HCT116 (cell line): ENCODE measurements at regions not wholly inside any gene's neighbourhood (a gene's known extent, or its start where the extent isn't known, plus 50 kb on each side); places are given as distances from the start of the nearest gene placed in this dataset.

Experiments used
- ATAC-seq: fragments of 200-7000 bp; cut with Tn5 transposase; 2 replicates; pipeline ENCODE4 v1.9.1; 2020; ENCODE audit warnings: mild to moderate bottlenecking, moderate library complexity
- BruUV-seq: library from RNA; stranded (reverse); fragments of 400-500 nt; replicated peaks from 2 replicates; lab custom pipeline; 2021; lab: Mats Ljungman, UMichigan
- CTCF ChIA-PET: fragments of 300-600 bp; sonication (Branson Sonifier 250); formaldehyde crosslinking; loops from one replicate; lab custom pipeline; 2021; ENCODE audit warnings: antibody characterized with exemption; lab: Charles Lee
- POLR2A ChIA-PET: fragments of 300-600, 350-600 bp; sonication (Branson Sonifier 250); formaldehyde crosslinking; loops from one replicate; lab custom pipeline; 2021; ENCODE audit warnings: antibody characterized with exemption; lab: Charles Lee
- RAD21 ChIA-PET, 2 experiments: fragments of 300-600 bp; sonication (Branson Sonifier 250); formaldehyde crosslinking; loops; one replicate each; lab custom pipeline; 2023; ENCODE audit warnings: low total read pairs in 2 of 2; ENCODE audit not compliant: uncharacterized antibody in 2 of 2, unreplicated experiment in 2 of 2, low non-redundant PET in 1 of 2; lab: Charles Lee
- DNase-seq: peaks from one replicate; pipeline ENCODE4 v3.0.0-alpha.2; 2010; ENCODE audit warnings: low read depth, low spot score
- H2AFZ ChIP-seq: fragments of 200-600 bp; shearing (Covaris generic), sonication (generic); 2 replicates; pipeline ENCODE4 v1.6.1; 2017; ENCODE audit warnings: low read depth, mixed run types, mixed read lengths, antibody characterized with exemption, low read length; ENCODE audit not compliant: poor library complexity, severe bottlenecking
- H3K27ac ChIP-seq: 2 replicates; pipeline ENCODE4 v1.5.1; 2012; ENCODE audit warnings: low read depth, low read length
- H3K27me3 ChIP-seq: fragments of 200-600 bp; sonication (generic); 2 replicates; pipeline ENCODE4 v1.6.1; 2016; ENCODE audit warnings: mixed run types, low read length, mixed read lengths; ENCODE audit not compliant: insufficient read depth
- H3K36me3 ChIP-seq, 2 experiments: fragments of 200-500 bp in 1 of 2; fragments of 200-600 bp in 1 of 2; sonication (Bioruptor generic) in 1 of 2; sonication (generic) in 1 of 2; 2 replicates each; pipeline versions ENCODE4 v1.5.1 to v1.6.1; 2014 to 2016; ENCODE audit warnings: low read length in 2 of 2, inconsistent platforms in 1 of 2, mixed read lengths in 1 of 2, mixed run types in 1 of 2; ENCODE audit not compliant: insufficient read depth in 2 of 2, control insufficient read depth in 1 of 2
- H3K4me1 ChIP-seq, 2 experiments: fragments of 200-600 bp in 1 of 2; sonication (generic) in 1 of 2; 2 replicates each; pipeline versions ENCODE4 v1.5.1 to v1.6.1; 2012 to 2017; ENCODE audit warnings: low read length in 2 of 2, inconsistent platforms in 1 of 2, mild to moderate bottlenecking in 1 of 2, mixed read lengths in 1 of 2, mixed run types in 1 of 2, moderate library complexity in 1 of 2; ENCODE audit not compliant: insufficient read depth in 2 of 2, control insufficient read depth in 1 of 2
- H3K4me2 ChIP-seq: fragments of 200-600 bp; sonication (generic); 2 replicates; pipeline ENCODE4 v1.6.1; 2017; ENCODE audit warnings: mixed run types, low read length, mixed read lengths
- H3K4me3 ChIP-seq, 2 experiments: fragments of 200-600 bp in 1 of 2; sonication (generic) in 1 of 2; replicated peaks in 1 of 2; 2 replicates each; pipeline ENCODE4 v1.5.1; 2011 to 2016; ENCODE audit warnings: low read length in 2 of 2, control low read depth in 1 of 2, low read depth in 1 of 2, mild to moderate bottlenecking in 1 of 2, mixed read lengths in 1 of 2, mixed run types in 1 of 2
- H3K79me2 ChIP-seq: fragments of 200-600 bp; sonication (generic); 2 replicates; pipeline ENCODE4 v1.6.1; 2017; ENCODE audit warnings: mild to moderate bottlenecking, mixed run types, low read length, moderate library complexity, mixed read lengths; ENCODE audit not compliant: insufficient read depth
- H3K9ac ChIP-seq: fragments of 200-600 bp; sonication (generic); 2 replicates; pipeline ENCODE4 v1.6.1; 2016; ENCODE audit warnings: low read length, mixed read lengths
- H3K9me2 ChIP-seq: fragments of 200-600 bp; sonication (generic), shearing (Covaris generic); 2 replicates; pipeline ENCODE4 v1.6.1; 2017; ENCODE audit warnings: mixed run types, mild to moderate bottlenecking, moderate library complexity; ENCODE audit not compliant: insufficient read depth
- H3K9me3 ChIP-seq, 2 experiments: fragments of 200-500 bp in 1 of 2; fragments of 200-600 bp in 1 of 2; sonication (Bioruptor generic) in 1 of 2; sonication (generic) in 1 of 2; 2 replicates each; pipeline ENCODE4 v1.6.1; 2014 to 2017; ENCODE audit warnings: low read length in 2 of 2, mixed read lengths in 2 of 2, inconsistent platforms in 1 of 2, low read depth in 1 of 2, mild to moderate bottlenecking in 1 of 2, mixed run types in 1 of 2, moderate library complexity in 1 of 2; ENCODE audit not compliant: control insufficient read depth in 1 of 2, insufficient read depth in 1 of 2
- H4K20me1 ChIP-seq: fragments of 200-600 bp; sonication (generic), shearing (Covaris generic); 2 replicates; pipeline ENCODE4 v1.6.1; 2017; ENCODE audit warnings: mixed run types, mild to moderate bottlenecking, moderate library complexity; ENCODE audit not compliant: insufficient read depth
- ELF1 ChIP-seq: IDR thresholded peaks from 2 replicates; pipeline ENCODE4 v1.6.1; 2012; ENCODE audit warnings: low read depth, borderline replicate concordance
- EZH2 ChIP-seq: fragments of 200-600 bp; sonication (generic); IDR thresholded peaks from 2 replicates; pipeline ENCODE4 v1.6.1; 2017; ENCODE audit warnings: antibody characterized with exemption, mixed run types
- FOSL1 ChIP-seq: IDR thresholded peaks from 2 replicates; pipeline ENCODE4 v1.6.1; 2012; ENCODE audit warnings: low read depth
- JUND ChIP-seq: IDR thresholded peaks from 2 replicates; pipeline ENCODE4 v1.6.1; 2012
- POLR2A ChIP-seq: IDR thresholded peaks from 2 replicates; pipeline ENCODE4 v1.7.0; 2011; ENCODE audit warnings: borderline replicate concordance; ENCODE audit not compliant: insufficient read depth, insufficient read length; ENCODE audit errors: extremely low read depth
- POLR2AphosphoS5 ChIP-seq: IDR thresholded peaks from 2 replicates; pipeline ENCODE4 v1.6.1; 2011; ENCODE audit warnings: mild to moderate bottlenecking, low read depth, low read length, moderate library complexity
- RAD21 ChIP-seq: IDR thresholded peaks from 2 replicates; pipeline ENCODE4 v1.6.1; 2012; ENCODE audit warnings: low read depth, mild to moderate bottlenecking
- REST ChIP-seq: IDR thresholded peaks from 2 replicates; pipeline ENCODE4 v1.6.1; 2012; ENCODE audit warnings: low read depth
- SIN3A ChIP-seq: IDR thresholded peaks from 2 replicates; pipeline ENCODE4 v1.6.1; 2012; ENCODE audit warnings: low read depth
- SP1 ChIP-seq: IDR thresholded peaks from 2 replicates; pipeline ENCODE4 v1.6.1; 2012; ENCODE audit warnings: low read depth
- SRF ChIP-seq: IDR thresholded peaks from 2 replicates; pipeline ENCODE4 v1.6.1; 2012; ENCODE audit warnings: low read depth
- TCF7L2 ChIP-seq: IDR thresholded peaks from 2 replicates; pipeline ENCODE4 v1.7.0; 2011; ENCODE audit warnings: borderline replicate concordance, inconsistent platforms; ENCODE audit not compliant: insufficient read depth, insufficient read length; ENCODE audit errors: extremely low read depth
- YY1 ChIP-seq: IDR thresholded peaks from 2 replicates; pipeline ENCODE4 v1.6.1; 2011; ENCODE audit warnings: low read length, low read depth, moderate library complexity, mild to moderate bottlenecking; ENCODE audit not compliant: insufficient replicate concordance; ENCODE audit errors: extremely low read depth
- ZNF274 ChIP-seq: fragments of 200-500 bp; sonication (Bioruptor generic); IDR thresholded peaks from 2 replicates; pipeline ENCODE4 v1.6.1; 2014; ENCODE audit warnings: mild to moderate bottlenecking, low read depth, low read length, inconsistent platforms
- intact Hi-C: fragments of 100-400 bp; cut with micrococcal nuclease; formaldehyde crosslinking; loops from 2 replicates; pipeline ENCODE4 v1.10.0; 2022
- TF ChIP-seq, protein P1 (sequence below): IDR thresholded peaks from 2 replicates; pipeline ENCODE4 v1.6.1; 2011; ENCODE audit warnings: mild to moderate bottlenecking, low read length, moderate library complexity; ENCODE audit not compliant: insufficient replicate concordance; ENCODE audit errors: extremely low read depth
- TF ChIP-seq, protein P2 (sequence below): IDR thresholded peaks from 2 replicates; pipeline ENCODE4 v1.6.1; 2012
- TF ChIP-seq, protein P3 (sequence below): IDR thresholded peaks from 2 replicates; pipeline ENCODE4 v1.6.1; 2012

- TF ChIP-seq POLR2AphosphoS5 (no peak), YY1 (no peak), SP1 (no peak), EZH2 (no peak), ELF1 (no peak), ZNF274 (no peak)
- TF ChIP-seq, protein P1, sequence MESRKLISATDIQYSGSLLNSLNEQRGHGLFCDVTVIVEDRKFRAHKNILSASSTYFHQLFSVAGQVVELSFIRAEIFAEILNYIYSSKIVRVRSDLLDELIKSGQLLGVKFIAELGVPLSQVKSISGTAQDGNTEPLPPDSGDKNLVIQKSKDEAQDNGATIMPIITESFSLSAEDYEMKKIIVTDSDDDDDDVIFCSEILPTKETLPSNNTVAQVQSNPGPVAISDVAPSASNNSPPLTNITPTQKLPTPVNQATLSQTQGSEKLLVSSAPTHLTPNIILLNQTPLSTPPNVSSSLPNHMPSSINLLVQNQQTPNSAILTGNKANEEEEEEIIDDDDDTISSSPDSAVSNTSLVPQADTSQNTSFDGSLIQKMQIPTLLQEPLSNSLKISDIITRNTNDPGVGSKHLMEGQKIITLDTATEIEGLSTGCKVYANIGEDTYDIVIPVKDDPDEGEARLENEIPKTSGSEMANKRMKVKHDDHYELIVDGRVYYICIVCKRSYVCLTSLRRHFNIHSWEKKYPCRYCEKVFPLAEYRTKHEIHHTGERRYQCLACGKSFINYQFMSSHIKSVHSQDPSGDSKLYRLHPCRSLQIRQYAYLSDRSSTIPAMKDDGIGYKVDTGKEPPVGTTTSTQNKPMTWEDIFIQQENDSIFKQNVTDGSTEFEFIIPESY = no peak
- TF ChIP-seq, protein P2, sequence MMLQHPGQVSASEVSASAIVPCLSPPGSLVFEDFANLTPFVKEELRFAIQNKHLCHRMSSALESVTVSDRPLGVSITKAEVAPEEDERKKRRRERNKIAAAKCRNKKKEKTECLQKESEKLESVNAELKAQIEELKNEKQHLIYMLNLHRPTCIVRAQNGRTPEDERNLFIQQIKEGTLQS = no peak
Measured at GRCh38 chr18:67599277-67599676, 82.8 kb upstream of the DSEL start (continued).

DNA sequence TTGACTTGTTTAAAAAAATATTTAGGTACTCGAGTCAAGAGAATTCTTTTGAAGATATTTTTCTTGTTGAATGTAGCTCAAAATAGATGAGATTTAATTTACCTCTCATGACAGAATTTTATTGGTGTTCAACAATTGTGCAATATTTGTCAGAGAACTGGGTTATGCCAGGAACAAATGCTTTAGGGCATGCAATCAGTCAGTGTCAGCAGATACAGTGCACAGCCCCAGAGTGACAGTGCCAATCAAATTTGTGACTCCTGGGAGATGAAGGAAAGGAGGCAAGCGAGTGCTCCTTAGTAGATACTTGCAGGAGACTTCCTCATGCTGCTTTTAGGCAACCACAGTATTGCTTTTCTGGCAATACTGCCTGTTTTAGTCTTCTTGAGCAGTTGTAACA lies 81.2 kb upstream of the DSEL start:
- ChIA-PET RAD21 (no interaction called here), POLR2A (no interaction called here), CTCF (no interaction called here)
- Histone ChIP-seq H3K9me2 (no peaks in the 10 kb centered on the region), H3K9me3 (peaks cover 15 to 39% of the 10 kb centered on the region in 2 experiments; a peak in 3 of 4 replicates), H3K27me3 (no peaks in the 10 kb centered on the region), H3K79me2 (no peaks in the 10 kb centered on the region), H4K20me1 (no peaks in the 10 kb centered on the region), H3K27ac (no peak overlapping the region), H2AFZ (no peak overlapping the region), H3K4me3 (no peak overlapping the region), H3K4me1 (no peaks in the 10 kb centered on the region), H3K9ac (no peak overlapping the region), H3K4me2 (no peak overlapping the region), H3K36me3 (no peaks in the 10 kb centered on the region)
- no peak for DNase-seq
- no TSS peak for BruUV-seq
- ATAC-seq = no peak
- intact Hi-C loops = no loop called here
- TF ChIP-seq TCF7L2 (no peak), REST (no peak), ELF1 (no peak), SRF (no peak), FOSL1 (no peak), JUND (no peak), POLR2AphosphoS5 (no peak), SIN3A (no peak), POLR2A (no peak), EZH2 (no peak), RAD21 (no peak)
- TF ChIP-seq, protein P2 = no peak
- TF ChIP-seq, protein P1 = no peak
- TF ChIP-seq, protein P3, sequence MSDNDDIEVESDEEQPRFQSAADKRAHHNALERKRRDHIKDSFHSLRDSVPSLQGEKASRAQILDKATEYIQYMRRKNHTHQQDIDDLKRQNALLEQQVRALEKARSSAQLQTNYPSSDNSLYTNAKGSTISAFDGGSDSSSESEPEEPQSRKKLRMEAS = no peak
